HG03342 (cell line): ENCODE measurements at regions not wholly inside any gene's neighbourhood (a gene's known extent, or its start where the extent isn't known, plus 50 kb on each side); places are given as distances from the start of the nearest gene placed in this dataset.
A peak's percentile ranks its signal among the peaks of the same experiment; 100 is the strongest.

Experiments used
- ATAC-seq: cut with Tn5 transposase; IDR thresholded peaks from one replicate; pipeline ENCODE4 v1.9.1; 2021; ENCODE audit warnings: mild to moderate bottlenecking, moderate library complexity; ENCODE audit not compliant: unreplicated experiment

GRCh38 chr1:219773775-219774174, 154.6 kb downstream of the SLC30A10 start:
- ATAC-seq: peak; percentile 100

- no peak for ATAC-seq
These were observed 155.2 kb downstream of the SLC30A10 start for GRCh38 chr1:219773110-219773509.

GRCh38 chr1:219772265-219773036, 155.9 kb downstream of the SLC30A10 start:
- no peak for ATAC-seq

GRCh38 chr1:219771080-219771479, 157.3 kb downstream of the SLC30A10 start:
- no peak for ATAC-seq

- ATAC-seq: no peak
These were observed 150.4 kb upstream of the ZC3H11B start for GRCh38 chr1:219763321-219763720.

- ATAC-seq: no peak
These were observed 148.4 kb upstream of the ZC3H11B start for GRCh38 chr1:219761208-219761860.

- ATAC-seq: no peak
These were observed 146.2 kb upstream of the ZC3H11B start for GRCh38 chr1:219759095-219759494.

GRCh38 chr1:219757890-219758289, 145.0 kb upstream of the ZC3H11B start:
- ATAC-seq: no peak

- ATAC-seq: no peak
These were observed 142.3 kb upstream of the ZC3H11B start for GRCh38 chr1:219755234-219755633.

- ATAC-seq: no peak
These were observed 141.9 kb upstream of the ZC3H11B start for GRCh38 chr1:219754767-219755166.

- no peak for ATAC-seq
These were observed 141.0 kb upstream of the ZC3H11B start for GRCh38 chr1:219753914-219754313.

- ATAC-seq: no peak
These were observed 139.7 kb upstream of the ZC3H11B start for GRCh38 chr1:219752645-219753044.

GRCh38 chr1:219751870-219752507, 139.1 kb upstream of the ZC3H11B start:
- no peak for ATAC-seq

- no peak for ATAC-seq
These were observed 136.5 kb upstream of the ZC3H11B start for GRCh38 chr1:219749370-219749769.

GRCh38 chr1:219746141-219746540, 133.2 kb upstream of the ZC3H11B start:
- ATAC-seq: no peak

GRCh38 chr1:219744652-219745469, 132.0 kb upstream of the ZC3H11B start:
- no peak for ATAC-seq

- ATAC-seq: no peak
These were observed 128.4 kb upstream of the ZC3H11B start for GRCh38 chr1:219741011-219741970.

GRCh38 chr1:219733511-219734174, 120.7 kb upstream of the ZC3H11B start:
- no peak for ATAC-seq

- ATAC-seq: no peak
These were observed 120.0 kb upstream of the ZC3H11B start for GRCh38 chr1:219732814-219733491.
